GM23248 (cell line): ENCODE measurements at regions not wholly inside any gene's neighbourhood (a gene's known extent, or its start where the extent isn't known, plus 50 kb on each side); places are given as distances from the start of the nearest gene placed in this dataset.

Experiments used
- EZH2 ChIP-seq: fragments of 200-600 bp; sonication (generic); IDR thresholded peaks from 2 replicates; pipeline ENCODE4 v1.6.1; 2018; ENCODE audit warnings: antibody characterized with exemption, mild to moderate bottlenecking; ENCODE audit not compliant: insufficient read depth, poor library complexity, severe bottlenecking
- EZH2phosphoT487 ChIP-seq: fragments of 200-600 bp; sonication (generic); IDR thresholded peaks from 2 replicates; pipeline ENCODE4 v1.6.1; 2018; ENCODE audit warnings: antibody characterized with exemption, moderate library complexity, mild to moderate bottlenecking, low read depth; ENCODE audit not compliant: insufficient read depth

DNA sequence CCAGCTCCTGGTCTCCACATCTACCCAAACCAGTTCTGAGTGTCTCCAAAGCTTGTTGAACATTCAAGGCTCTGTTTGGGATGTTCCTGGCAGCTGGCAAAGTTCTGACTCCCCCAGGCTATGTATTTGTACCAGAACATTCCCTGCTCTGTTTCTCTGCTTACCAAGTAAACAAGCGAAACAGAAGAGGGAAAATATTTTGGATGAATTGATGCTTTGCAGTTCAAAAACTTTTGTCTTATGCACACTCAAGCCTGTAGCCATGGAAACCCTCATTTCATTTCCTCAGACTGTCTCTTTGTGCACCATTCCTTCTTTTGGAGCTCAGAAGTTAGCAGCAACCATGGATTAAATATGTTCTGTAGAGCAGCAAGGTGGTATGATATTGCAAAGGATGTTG is 145.8 kb downstream of the ACTL7B start:
- no peak for TF ChIP-seq EZH2phosphoT487
- TF ChIP-seq EZH2, result no peak
